Activated CD4-positive, alpha-beta T cell treated with anti-CD3 and anti-CD28 coated beads, Interleukin-2, Interleukin-4, amounts not matched to agents 100 ng/mL and 50 ng/mL, durations not matched to agents 16 hours and 8 hours (primary cell): ENCODE measurements at regions not wholly inside any gene's neighbourhood (a gene's known extent, or its start where the extent isn't known, plus 50 kb on each side); places are given as distances from the start of the nearest gene placed in this dataset.

Experiments
- DNase-seq: peaks from one replicate; pipeline ENCODE4 v3.0.0-alpha.2; 2020; ENCODE audit warnings: low spot score

GRCh38 chr20:57876163-57876562 lies 166.3 kb upstream of the PMEPA1 start:
- no peak for DNase-seq

- no peak for DNase-seq
Observed at GRCh38 chr20:57874141-57874540, 164.3 kb upstream of the PMEPA1 start.

GRCh38 chr20:57872816-57873409 lies 163.1 kb upstream of the PMEPA1 start:
- no peak for DNase-seq

GRCh38 chr20:57871237-57871632 lies 161.4 kb upstream of the PMEPA1 start:
- DNase-seq, result no peak

GRCh38 chr20:57870597-57871236 lies 160.9 kb upstream of the PMEPA1 start:
- no peak for DNase-seq

GRCh38 chr20:57869951-57870315 lies 160.1 kb upstream of the PMEPA1 start:
- no peak for DNase-seq

- no peak for DNase-seq
Observed at GRCh38 chr20:57869291-57869950, 159.6 kb upstream of the PMEPA1 start.

GRCh38 chr20:57868310-57868709 lies 158.5 kb upstream of the PMEPA1 start:
- no peak for DNase-seq

GRCh38 chr20:57867807-57868206 lies 158.0 kb upstream of the PMEPA1 start:
- no peak for DNase-seq

- no peak for DNase-seq
Observed at GRCh38 chr20:57867181-57867803, 157.5 kb upstream of the PMEPA1 start.

- no peak for DNase-seq
Observed at GRCh38 chr20:57866250-57867106, 156.7 kb upstream of the PMEPA1 start.

- no peak for DNase-seq
Observed at GRCh38 chr20:57865266-57865665, 155.5 kb upstream of the PMEPA1 start.

GRCh38 chr20:57860576-57860975 lies 150.8 kb upstream of the PMEPA1 start:
- DNase-seq, result no peak

GRCh38 chr20:57857969-57858368 lies 148.2 kb upstream of the PMEPA1 start:
- no peak for DNase-seq

- DNase-seq, result no peak
Observed at GRCh38 chr20:57857118-57857517, 147.3 kb upstream of the PMEPA1 start.

GRCh38 chr20:57856658-57857057 lies 146.8 kb upstream of the PMEPA1 start:
- DNase-seq, result no peak

GRCh38 chr20:57851796-57852195 lies 142.0 kb upstream of the PMEPA1 start:
- no peak for DNase-seq

GRCh38 chr20:57851025-57851682 lies 141.3 kb upstream of the PMEPA1 start:
- no peak for DNase-seq

- DNase-seq, result no peak
Observed at GRCh38 chr20:57849521-57850215, 139.9 kb upstream of the PMEPA1 start.

- no peak for DNase-seq
Observed at GRCh38 chr20:57849121-57849520, 139.3 kb upstream of the PMEPA1 start.

- DNase-seq, result no peak
Observed at GRCh38 chr20:57848282-57848681, 138.5 kb upstream of the PMEPA1 start.
